B cell (primary cell): ENCODE measurements at regions not wholly inside any gene's neighbourhood (a gene's known extent, or its start where the extent isn't known, plus 50 kb on each side); places are given as distances from the start of the nearest gene placed in this dataset.

Experiments
- EZH2 ChIP-seq: IDR thresholded peaks from 2 replicates; pipeline ENCODE4 v1.6.1; 2012; ENCODE audit warnings: borderline replicate concordance, low read depth, mild to moderate bottlenecking, moderate library complexity, low read length; ENCODE audit not compliant: insufficient read depth, poor library complexity, severe bottlenecking
- TF ChIP-seq, protein P1 (sequence below): fragments of 200-600 bp; IDR thresholded peaks from one replicate; pipeline ENCODE4 v1.8.0; 2022; ENCODE audit warnings: antibody characterized with exemption, mild to moderate bottlenecking

DNA sequence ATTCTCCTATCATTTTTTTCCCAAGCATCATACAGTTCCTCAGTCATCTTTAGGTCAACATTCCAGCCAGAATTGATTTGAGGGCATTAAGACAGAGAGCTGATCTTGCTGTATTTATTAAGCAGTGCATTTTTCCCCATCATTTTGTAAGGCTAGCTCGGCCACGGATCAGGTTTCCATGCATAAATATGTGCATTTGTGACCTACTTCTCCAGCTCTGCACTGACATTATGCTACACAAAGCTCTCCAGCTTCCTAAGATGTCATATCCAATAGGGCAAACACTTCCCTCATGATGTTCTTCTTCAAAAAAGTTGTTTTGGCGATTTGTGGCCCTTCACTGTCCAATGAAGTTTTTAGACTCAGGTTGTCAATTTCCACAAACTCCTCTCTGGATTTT, 202.6 kb downstream of the C7orf25 start:
- TF ChIP-seq, protein P1, sequence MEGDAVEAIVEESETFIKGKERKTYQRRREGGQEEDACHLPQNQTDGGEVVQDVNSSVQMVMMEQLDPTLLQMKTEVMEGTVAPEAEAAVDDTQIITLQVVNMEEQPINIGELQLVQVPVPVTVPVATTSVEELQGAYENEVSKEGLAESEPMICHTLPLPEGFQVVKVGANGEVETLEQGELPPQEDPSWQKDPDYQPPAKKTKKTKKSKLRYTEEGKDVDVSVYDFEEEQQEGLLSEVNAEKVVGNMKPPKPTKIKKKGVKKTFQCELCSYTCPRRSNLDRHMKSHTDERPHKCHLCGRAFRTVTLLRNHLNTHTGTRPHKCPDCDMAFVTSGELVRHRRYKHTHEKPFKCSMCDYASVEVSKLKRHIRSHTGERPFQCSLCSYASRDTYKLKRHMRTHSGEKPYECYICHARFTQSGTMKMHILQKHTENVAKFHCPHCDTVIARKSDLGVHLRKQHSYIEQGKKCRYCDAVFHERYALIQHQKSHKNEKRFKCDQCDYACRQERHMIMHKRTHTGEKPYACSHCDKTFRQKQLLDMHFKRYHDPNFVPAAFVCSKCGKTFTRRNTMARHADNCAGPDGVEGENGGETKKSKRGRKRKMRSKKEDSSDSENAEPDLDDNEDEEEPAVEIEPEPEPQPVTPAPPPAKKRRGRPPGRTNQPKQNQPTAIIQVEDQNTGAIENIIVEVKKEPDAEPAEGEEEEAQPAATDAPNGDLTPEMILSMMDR, result no peak
- TF ChIP-seq EZH2, result no peak
